ENCODE measurements at regions not wholly inside any gene's neighbourhood (a gene's known extent, or its start where the extent isn't known, plus 50 kb on each side); places are given as distances from the start of the nearest gene placed in this dataset.

DNA sequence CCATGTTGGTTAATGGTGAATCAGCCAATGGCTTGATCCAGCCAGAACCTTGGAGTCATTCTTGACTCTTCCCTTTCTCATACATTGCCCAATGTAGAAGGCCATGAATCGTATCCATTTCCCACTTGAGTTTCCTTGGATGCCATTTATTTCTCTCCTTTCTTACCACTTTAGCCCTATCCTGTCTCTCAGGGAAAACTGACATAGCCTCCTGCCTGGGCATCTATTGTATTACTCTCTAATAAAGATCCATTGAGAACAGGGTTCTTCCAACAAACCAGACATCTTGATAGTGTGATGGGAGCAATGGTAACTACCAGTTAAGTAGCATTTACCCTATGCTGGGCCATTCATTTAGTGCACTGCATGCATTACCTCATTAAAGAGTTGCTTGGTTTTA is 104.2 kb upstream of the CDH11 start:
- H3K9ac ChIP-seq (ENCODE audit: low read length), result no peak overlapping the region
- no peak overlapping the region for H3K4me3 ChIP-seq (replicated peaks in 1 of 2; ENCODE audit: low read depth in 1 of 2, low read length in 2 of 2)
- H3K4me1 ChIP-seq (ENCODE audit: control insufficient read depth in 1 of 2, insufficient read depth in 2 of 2, low read length in 2 of 2), result no peaks in the 10 kb centered on the region
- POLR2A ChIA-PET, result no interaction called here
- BruUV-seq (replicated peaks), result no TSS peak
- RAD21 ChIA-PET (ENCODE audit: low non-redundant PET in 1 of 2, low total read pairs in 2 of 2, uncharacterized antibody in 2 of 2, unreplicated experiment in 2 of 2), result no interaction called here
- no peak overlapping the region for H3K4me2 ChIP-seq (ENCODE audit: low read length)
- H4K20me1 ChIP-seq (ENCODE audit: insufficient read depth), result no peaks in the 10 kb centered on the region
- TF ChIP-seq ZFX (IDR thresholded peaks at IDR 0.05), result no peak
- no peak for TF ChIP-seq ELF1 (IDR thresholded peaks at IDR 0.05; ENCODE audit: borderline replicate concordance, low read depth)
- no peak for TF ChIP-seq CBX3 (IDR thresholded peaks at IDR 0.05; ENCODE audit: low read depth)
- TF ChIP-seq EZH2 (IDR thresholded peaks at IDR 0.05), result no peak
- no peak for TF ChIP-seq TCF7L2 (IDR thresholded peaks at IDR 0.05; ENCODE audit: borderline replicate concordance, extremely low read depth, insufficient read depth, insufficient read length)
- no peak for TF ChIP-seq POLR2A (IDR thresholded peaks at IDR 0.05; ENCODE audit: borderline replicate concordance, extremely low read depth, insufficient read depth, insufficient read length)
- no peak for ATAC-seq
- no peaks in the 10 kb centered on the region for H3K79me2 ChIP-seq (ENCODE audit: insufficient read depth, low read length)
- peaks cover 5 to 33% of the 10 kb centered on the region in 2 experiments; a peak in 2 of 4 replicates for H3K9me3 ChIP-seq (ENCODE audit: control insufficient read depth in 1 of 2, insufficient read depth in 1 of 2, low read depth in 1 of 2, low read length in 2 of 2)
- no peaks in the 10 kb centered on the region for H3K36me3 ChIP-seq (ENCODE audit: control insufficient read depth in 1 of 2, insufficient read depth in 2 of 2, low read length in 2 of 2)
- H3K27ac ChIP-seq (ENCODE audit: low read depth, low read length), result no peak overlapping the region
- no peak for DNase-seq (ENCODE audit: low read depth, low spot score)
- no peaks in the 10 kb centered on the region for H3K9me2 ChIP-seq (ENCODE audit: insufficient read depth)
- no peak overlapping the region for H2AFZ ChIP-seq (ENCODE audit: low read depth, low read length, poor library complexity, severe bottlenecking)
- no peaks in the 10 kb centered on the region for H3K27me3 ChIP-seq (ENCODE audit: insufficient read depth, low read length)
- CTCF ChIA-PET, result no interaction called here
- intact Hi-C loops (cut with micrococcal nuclease), result no loop called here

DNA sequence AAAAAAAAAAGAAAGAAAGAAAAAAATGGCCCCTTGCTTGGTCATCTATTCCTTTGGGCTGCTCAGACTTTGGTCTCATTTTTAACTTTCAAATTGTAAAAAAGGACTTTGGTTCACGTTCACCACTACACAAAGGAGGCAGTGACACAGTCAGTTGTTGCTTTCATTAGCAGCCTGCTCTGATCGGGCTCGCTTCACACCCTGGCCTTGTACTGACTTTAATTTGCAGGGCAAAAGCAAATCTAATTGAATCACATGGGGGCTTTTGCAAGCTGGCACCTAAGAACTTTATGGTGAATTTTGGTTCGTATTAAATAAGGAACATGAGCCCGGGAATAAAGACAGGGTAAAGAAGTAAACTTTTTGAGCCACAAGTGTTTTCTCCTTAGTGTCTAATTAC is 103.6 kb upstream of the CDH11 start:
- H3K4me3 ChIP-seq (replicated peaks in 1 of 2; ENCODE audit: low read depth in 1 of 2, low read length in 2 of 2), result no peak overlapping the region
- no peaks in the 10 kb centered on the region for H3K36me3 ChIP-seq (ENCODE audit: control insufficient read depth in 1 of 2, insufficient read depth in 2 of 2, low read length in 2 of 2)
- H3K4me2 ChIP-seq (ENCODE audit: low read length), result no peak overlapping the region
- BruUV-seq (replicated peaks), result no TSS peak
- no peaks in the 10 kb centered on the region for H3K4me1 ChIP-seq (ENCODE audit: control insufficient read depth in 1 of 2, insufficient read depth in 2 of 2, low read length in 2 of 2)
- POLR2A ChIA-PET, result no interaction called here
- RAD21 ChIA-PET (ENCODE audit: low non-redundant PET in 1 of 2, low total read pairs in 2 of 2, uncharacterized antibody in 2 of 2, unreplicated experiment in 2 of 2), result no interaction called here
- H3K27me3 ChIP-seq (ENCODE audit: insufficient read depth, low read length), result no peaks in the 10 kb centered on the region
- CTCF ChIA-PET, result no interaction called here
- no peak overlapping the region for H2AFZ ChIP-seq (ENCODE audit: low read depth, low read length, poor library complexity, severe bottlenecking)
- ATAC-seq, result no peak
- H3K27ac ChIP-seq (ENCODE audit: low read depth, low read length), result no peak overlapping the region
- H3K9me2 ChIP-seq (ENCODE audit: insufficient read depth), result no peaks in the 10 kb centered on the region
- intact Hi-C loops (cut with micrococcal nuclease), result no loop called here
- H4K20me1 ChIP-seq (ENCODE audit: insufficient read depth), result no peaks in the 10 kb centered on the region
- H3K9ac ChIP-seq (ENCODE audit: low read length), result no peak overlapping the region
- no peak for DNase-seq (ENCODE audit: low read depth, low spot score)
- peaks cover 5 to 35% of the 10 kb centered on the region in 2 experiments; a peak in 2 of 4 replicates for H3K9me3 ChIP-seq (ENCODE audit: control insufficient read depth in 1 of 2, insufficient read depth in 1 of 2, low read depth in 1 of 2, low read length in 2 of 2)
- H3K79me2 ChIP-seq (ENCODE audit: insufficient read depth, low read length), result no peaks in the 10 kb centered on the region
- no peak for TF ChIP-seq ZFX (IDR thresholded peaks at IDR 0.05)
- TF ChIP-seq POLR2AphosphoS5 (IDR thresholded peaks at IDR 0.05; ENCODE audit: low read depth, low read length), result no peak
- TF ChIP-seq TCF7L2 (IDR thresholded peaks at IDR 0.05; ENCODE audit: borderline replicate concordance, extremely low read depth, insufficient read depth, insufficient read length), result no peak
- TF ChIP-seq FOSL1 (IDR thresholded peaks at IDR 0.05; ENCODE audit: low read depth), result no peak
- TF ChIP-seq, protein P1, sequence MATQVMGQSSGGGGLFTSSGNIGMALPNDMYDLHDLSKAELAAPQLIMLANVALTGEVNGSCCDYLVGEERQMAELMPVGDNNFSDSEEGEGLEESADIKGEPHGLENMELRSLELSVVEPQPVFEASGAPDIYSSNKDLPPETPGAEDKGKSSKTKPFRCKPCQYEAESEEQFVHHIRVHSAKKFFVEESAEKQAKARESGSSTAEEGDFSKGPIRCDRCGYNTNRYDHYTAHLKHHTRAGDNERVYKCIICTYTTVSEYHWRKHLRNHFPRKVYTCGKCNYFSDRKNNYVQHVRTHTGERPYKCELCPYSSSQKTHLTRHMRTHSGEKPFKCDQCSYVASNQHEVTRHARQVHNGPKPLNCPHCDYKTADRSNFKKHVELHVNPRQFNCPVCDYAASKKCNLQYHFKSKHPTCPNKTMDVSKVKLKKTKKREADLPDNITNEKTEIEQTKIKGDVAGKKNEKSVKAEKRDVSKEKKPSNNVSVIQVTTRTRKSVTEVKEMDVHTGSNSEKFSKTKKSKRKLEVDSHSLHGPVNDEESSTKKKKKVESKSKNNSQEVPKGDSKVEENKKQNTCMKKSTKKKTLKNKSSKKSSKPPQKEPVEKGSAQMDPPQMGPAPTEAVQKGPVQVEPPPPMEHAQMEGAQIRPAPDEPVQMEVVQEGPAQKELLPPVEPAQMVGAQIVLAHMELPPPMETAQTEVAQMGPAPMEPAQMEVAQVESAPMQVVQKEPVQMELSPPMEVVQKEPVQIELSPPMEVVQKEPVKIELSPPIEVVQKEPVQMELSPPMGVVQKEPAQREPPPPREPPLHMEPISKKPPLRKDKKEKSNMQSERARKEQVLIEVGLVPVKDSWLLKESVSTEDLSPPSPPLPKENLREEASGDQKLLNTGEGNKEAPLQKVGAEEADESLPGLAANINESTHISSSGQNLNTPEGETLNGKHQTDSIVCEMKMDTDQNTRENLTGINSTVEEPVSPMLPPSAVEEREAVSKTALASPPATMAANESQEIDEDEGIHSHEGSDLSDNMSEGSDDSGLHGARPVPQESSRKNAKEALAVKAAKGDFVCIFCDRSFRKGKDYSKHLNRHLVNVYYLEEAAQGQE (IDR thresholded peaks at IDR 0.05; ENCODE audit: low read depth), result no peak
- TF ChIP-seq, protein P2, sequence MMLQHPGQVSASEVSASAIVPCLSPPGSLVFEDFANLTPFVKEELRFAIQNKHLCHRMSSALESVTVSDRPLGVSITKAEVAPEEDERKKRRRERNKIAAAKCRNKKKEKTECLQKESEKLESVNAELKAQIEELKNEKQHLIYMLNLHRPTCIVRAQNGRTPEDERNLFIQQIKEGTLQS (IDR thresholded peaks at IDR 0.05), result no peak
- no peak for TF ChIP-seq CBX3 (IDR thresholded peaks at IDR 0.05; ENCODE audit: low read depth)
- TF ChIP-seq, protein P3, sequence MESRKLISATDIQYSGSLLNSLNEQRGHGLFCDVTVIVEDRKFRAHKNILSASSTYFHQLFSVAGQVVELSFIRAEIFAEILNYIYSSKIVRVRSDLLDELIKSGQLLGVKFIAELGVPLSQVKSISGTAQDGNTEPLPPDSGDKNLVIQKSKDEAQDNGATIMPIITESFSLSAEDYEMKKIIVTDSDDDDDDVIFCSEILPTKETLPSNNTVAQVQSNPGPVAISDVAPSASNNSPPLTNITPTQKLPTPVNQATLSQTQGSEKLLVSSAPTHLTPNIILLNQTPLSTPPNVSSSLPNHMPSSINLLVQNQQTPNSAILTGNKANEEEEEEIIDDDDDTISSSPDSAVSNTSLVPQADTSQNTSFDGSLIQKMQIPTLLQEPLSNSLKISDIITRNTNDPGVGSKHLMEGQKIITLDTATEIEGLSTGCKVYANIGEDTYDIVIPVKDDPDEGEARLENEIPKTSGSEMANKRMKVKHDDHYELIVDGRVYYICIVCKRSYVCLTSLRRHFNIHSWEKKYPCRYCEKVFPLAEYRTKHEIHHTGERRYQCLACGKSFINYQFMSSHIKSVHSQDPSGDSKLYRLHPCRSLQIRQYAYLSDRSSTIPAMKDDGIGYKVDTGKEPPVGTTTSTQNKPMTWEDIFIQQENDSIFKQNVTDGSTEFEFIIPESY (IDR thresholded peaks at IDR 0.05; ENCODE audit: extremely low read depth, insufficient replicate concordance, low read length), result no peak
- TF ChIP-seq, protein P4, sequence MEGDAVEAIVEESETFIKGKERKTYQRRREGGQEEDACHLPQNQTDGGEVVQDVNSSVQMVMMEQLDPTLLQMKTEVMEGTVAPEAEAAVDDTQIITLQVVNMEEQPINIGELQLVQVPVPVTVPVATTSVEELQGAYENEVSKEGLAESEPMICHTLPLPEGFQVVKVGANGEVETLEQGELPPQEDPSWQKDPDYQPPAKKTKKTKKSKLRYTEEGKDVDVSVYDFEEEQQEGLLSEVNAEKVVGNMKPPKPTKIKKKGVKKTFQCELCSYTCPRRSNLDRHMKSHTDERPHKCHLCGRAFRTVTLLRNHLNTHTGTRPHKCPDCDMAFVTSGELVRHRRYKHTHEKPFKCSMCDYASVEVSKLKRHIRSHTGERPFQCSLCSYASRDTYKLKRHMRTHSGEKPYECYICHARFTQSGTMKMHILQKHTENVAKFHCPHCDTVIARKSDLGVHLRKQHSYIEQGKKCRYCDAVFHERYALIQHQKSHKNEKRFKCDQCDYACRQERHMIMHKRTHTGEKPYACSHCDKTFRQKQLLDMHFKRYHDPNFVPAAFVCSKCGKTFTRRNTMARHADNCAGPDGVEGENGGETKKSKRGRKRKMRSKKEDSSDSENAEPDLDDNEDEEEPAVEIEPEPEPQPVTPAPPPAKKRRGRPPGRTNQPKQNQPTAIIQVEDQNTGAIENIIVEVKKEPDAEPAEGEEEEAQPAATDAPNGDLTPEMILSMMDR (IDR thresholded peaks at IDR 0.05 in 2 of 3, conservative IDR thresholded peaks at IDR 0.05 in 1 of 3; ENCODE audit: borderline replicate concordance in 1 of 3, insufficient read depth in 1 of 3, low read depth in 2 of 3, low read length in 2 of 3), result no peak
- no peak for TF ChIP-seq RAD21 (IDR thresholded peaks at IDR 0.05; ENCODE audit: low read depth)
